Astrocyte (in vitro differentiated cells and primary cell): ENCODE measurements at regions not wholly inside any gene's neighbourhood (a gene's known extent, or its start where the extent isn't known, plus 50 kb on each side); places are given as distances from the start of the nearest gene placed in this dataset.

Experiments
- DNase-seq: peaks from one replicate; pipeline ENCODE4 v3.0.0-alpha.2; 2010; ENCODE audit warnings: low read depth
- FAIRE-seq: peaks from 2 replicates; lab custom pipeline; 2011; peaks lifted over from hg19 to GRCh38; lab: Jason Lieb, UNC
- H2AFZ ChIP-seq: 2 replicates; pipeline ENCODE4 v1.6.0; 2012; ENCODE audit warnings: low read depth, low read length, inconsistent platforms
- H3K27ac ChIP-seq: 2 replicates; pipeline ENCODE4 v1.5.1; 2011; ENCODE audit warnings: low read depth, low read length, inconsistent platforms
- H3K27me3 ChIP-seq: 2 replicates; pipeline ENCODE4 v1.6.0; 2011; ENCODE audit warnings: low read length, inconsistent platforms; ENCODE audit not compliant: insufficient read depth
- H3K36me3 ChIP-seq: 2 replicates; pipeline ENCODE4 v1.5.1; 2011; ENCODE audit warnings: low read length, inconsistent platforms; ENCODE audit not compliant: insufficient read depth
- H3K4me1 ChIP-seq: 2 replicates; pipeline ENCODE4 v1.5.1; 2011; ENCODE audit warnings: low read length, inconsistent platforms; ENCODE audit not compliant: insufficient read depth
- H3K4me2 ChIP-seq: 2 replicates; pipeline ENCODE4 v1.6.0; 2012; ENCODE audit warnings: low read length, inconsistent platforms
- H3K4me3 ChIP-seq: 2 replicates; pipeline ENCODE4 v1.5.1; 2011; ENCODE audit warnings: low read depth, mild to moderate bottlenecking, low read length, inconsistent platforms; ENCODE audit not compliant: insufficient read depth
- H3K79me2 ChIP-seq: 2 replicates; pipeline ENCODE4 v1.6.0; 2012; ENCODE audit warnings: mild to moderate bottlenecking, low read length, inconsistent platforms; ENCODE audit not compliant: insufficient read depth
- H3K9ac ChIP-seq: 2 replicates; pipeline ENCODE4 v1.6.0; 2012; ENCODE audit warnings: mild to moderate bottlenecking, low read length, inconsistent platforms
- H3K9me3 ChIP-seq: 2 replicates; pipeline ENCODE4 v1.5.1; 2012; ENCODE audit warnings: low read depth, mild to moderate bottlenecking, low read length, inconsistent platforms; ENCODE audit not compliant: insufficient read depth
- H4K20me1 ChIP-seq: 2 replicates; pipeline ENCODE4 v1.6.0; 2012; ENCODE audit warnings: low read length, inconsistent platforms; ENCODE audit not compliant: insufficient read depth
- H3K27ac Mint-ChIP-seq: one replicate; pipeline ENCODE4 v1.8.0; 2021; ENCODE audit warnings: mild to moderate bottlenecking, mixed read lengths; ENCODE audit not compliant: unreplicated experiment
- H3K27me3 Mint-ChIP-seq: one replicate; pipeline ENCODE4 v1.8.0; 2021; ENCODE audit warnings: low read depth, mixed read lengths; ENCODE audit not compliant: unreplicated experiment
- H3K36me3 Mint-ChIP-seq: one replicate; pipeline ENCODE4 v1.8.0; 2021; ENCODE audit warnings: low read depth, mixed read lengths; ENCODE audit not compliant: unreplicated experiment
- H3K4me1 Mint-ChIP-seq: one replicate; pipeline ENCODE4 v1.8.0; 2021; ENCODE audit warnings: low read depth, mixed read lengths; ENCODE audit not compliant: unreplicated experiment
- H3K4me3 Mint-ChIP-seq: one replicate; pipeline ENCODE4 v1.8.0; 2021; ENCODE audit warnings: mild to moderate bottlenecking, moderate library complexity, mixed read lengths; ENCODE audit not compliant: unreplicated experiment
- H3K9me3 Mint-ChIP-seq: one replicate; pipeline ENCODE4 v1.8.0; 2021; ENCODE audit warnings: mild to moderate bottlenecking, mixed read lengths; ENCODE audit not compliant: unreplicated experiment
- CTCF ChIP-seq: IDR thresholded peaks from 2 replicates; pipeline ENCODE4 v1.5.1; 2011; ENCODE audit warnings: low read depth, mild to moderate bottlenecking, inconsistent platforms, low read length, moderate library complexity; ENCODE audit not compliant: insufficient read depth
- EZH2 ChIP-seq: IDR thresholded peaks from 2 replicates; pipeline ENCODE4 v1.6.1; 2012; ENCODE audit warnings: mild to moderate bottlenecking, low read length, inconsistent platforms; ENCODE audit not compliant: insufficient read depth

DNA sequence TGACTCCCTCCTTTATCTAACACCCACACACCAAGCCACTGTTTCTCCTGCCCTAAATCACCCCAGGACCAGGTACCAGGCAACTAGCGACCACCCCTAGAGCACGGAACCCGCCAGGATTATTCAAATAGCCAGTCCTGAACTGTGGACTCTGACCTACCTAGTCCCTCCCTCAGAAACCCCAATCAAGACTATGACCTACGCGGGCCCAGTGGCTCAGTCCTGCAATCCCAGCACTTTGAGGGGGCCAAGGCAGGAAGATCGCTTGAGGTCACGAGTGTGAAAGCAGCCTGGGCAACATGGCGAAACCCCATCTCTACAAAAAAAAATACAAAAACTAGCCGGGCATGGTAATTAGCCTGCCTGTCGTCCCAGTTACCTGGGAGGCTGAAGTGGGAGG lies 232.8 kb upstream of the FOXK1 start:
- peaks cover 5% of the 10 kb centered on the region for H3K9me3 ChIP-seq

GRCh38 chr7:4450483-4450882 lies 231.6 kb upstream of the FOXK1 start:
- Histone ChIP-seq H3K4me3 (no peak overlapping the region), H3K27me3 (no peaks in the 10 kb centered on the region), H3K36me3 (no peaks in the 10 kb centered on the region), H3K4me1 (no peaks in the 10 kb centered on the region), H2AFZ (no peak overlapping the region), H3K9me3 (peaks cover 5% of the 10 kb centered on the region), H3K27ac (no peak overlapping the region), H3K79me2 (no peaks in the 10 kb centered on the region), H3K9ac (no peak overlapping the region), H4K20me1 (no peaks in the 10 kb centered on the region), H3K4me2 (no peak overlapping the region)
- Mint-ChIP-seq H3K27me3 (peaks cover 2% of the 10 kb centered on the region), H3K4me3 (no peak overlapping the region), H3K4me1 (no peaks in the 10 kb centered on the region), H3K9me3 (peaks cover 7% of the 10 kb centered on the region), H3K27ac (no peak overlapping the region), H3K36me3 (no peaks in the 10 kb centered on the region)
- FAIRE-seq, result no peak
- TF ChIP-seq EZH2 (no peak), CTCF (no peak)
- DNase-seq, result no peak

More for the DNA sequence above, 232.8 kb upstream of the FOXK1 start:
- H3K9me3 Mint-ChIP-seq, result peaks cover 9% of the 10 kb centered on the region
- H3K4me1 Mint-ChIP-seq, result no peaks in the 10 kb centered on the region
- no peak for FAIRE-seq
- Histone ChIP-seq H3K4me2 (no peak overlapping the region), H3K79me2 (no peaks in the 10 kb centered on the region), H3K4me3 (no peak overlapping the region), H3K36me3 (no peaks in the 10 kb centered on the region), H4K20me1 (no peaks in the 10 kb centered on the region), H2AFZ (no peak overlapping the region), H3K9ac (no peak overlapping the region), H3K27ac (no peak overlapping the region), H3K27me3 (no peaks in the 10 kb centered on the region), H3K4me1 (no peaks in the 10 kb centered on the region)
- H3K27ac Mint-ChIP-seq, result no peak overlapping the region
- H3K36me3 Mint-ChIP-seq, result no peaks in the 10 kb centered on the region
- DNase-seq, result no peak
- TF ChIP-seq EZH2 (no peak), CTCF (no peak)
- H3K27me3 Mint-ChIP-seq, result peaks cover 2% of the 10 kb centered on the region
- no peak overlapping the region for H3K4me3 Mint-ChIP-seq

- H3K4me1 ChIP-seq, result no peaks in the 10 kb centered on the region
- H3K4me3 ChIP-seq, result no peak overlapping the region
- no peak overlapping the region for H3K27ac ChIP-seq
- Mint-ChIP-seq H3K4me1 (no peaks in the 10 kb centered on the region), H3K36me3 (peaks cover 3% of the 10 kb centered on the region), H3K9me3 (peaks cover 9% of the 10 kb centered on the region), H3K27ac (no peak overlapping the region), H3K4me3 (no peak overlapping the region), H3K27me3 (peaks cover 16% of the 10 kb centered on the region)
- H3K4me2 ChIP-seq, result no peak overlapping the region
- no peak for DNase-seq
- H3K79me2 ChIP-seq, result no peaks in the 10 kb centered on the region
- no peak overlapping the region for H3K9ac ChIP-seq
- H3K36me3 ChIP-seq, result no peaks in the 10 kb centered on the region
- FAIRE-seq, result no peak
- TF ChIP-seq CTCF (no peak), EZH2 (no peak)
- H3K27me3 ChIP-seq, result no peaks in the 10 kb centered on the region
- no peak overlapping the region for H2AFZ ChIP-seq
- H4K20me1 ChIP-seq, result no peaks in the 10 kb centered on the region
- H3K9me3 ChIP-seq, result peaks cover 7% of the 10 kb centered on the region
Observed at GRCh38 chr7:4460597-4460996, 221.5 kb upstream of the FOXK1 start.
